ENCODE measurements at regions not wholly inside any gene's neighbourhood (a gene's known extent, or its start where the extent isn't known, plus 50 kb on each side); places are given as distances from the start of the nearest gene placed in this dataset.

- no peak for TF ChIP-seq POLR2AphosphoS5 (IDR thresholded peaks at IDR 0.05; ENCODE audit: borderline replicate concordance, low read depth, low read length)
- TF ChIP-seq EZH2 (IDR thresholded peaks at IDR 0.05) = no peak
These were observed 126.6 kb downstream of the RTP5 start for GRCh38 chr2:241996100-241996499.
